GM12892 (cell line): ENCODE measurements at regions not wholly inside any gene's neighbourhood (a gene's known extent, or its start where the extent isn't known, plus 50 kb on each side); places are given as distances from the start of the nearest gene placed in this dataset.

Experiments used
- DNase-seq: peaks from one replicate; pipeline ENCODE4 v3.0.0; 2011; ENCODE audit not compliant: insufficient read length
- FAIRE-seq: peaks from 2 replicates; lab custom pipeline; 2011; peaks lifted over from hg19 to GRCh38; lab: Jason Lieb, UNC
- POLR2A ChIP-seq: IDR thresholded peaks from 2 replicates; pipeline ENCODE4 v1.6.1; 2011; ENCODE audit warnings: low read depth, low read length, control low read depth
- POLR2AphosphoS5 ChIP-seq: IDR thresholded peaks from 2 replicates; pipeline ENCODE4 v1.6.1; 2011; ENCODE audit warnings: low read depth, low read length, control low read depth
- TAF1 ChIP-seq: IDR thresholded peaks from 2 replicates; pipeline ENCODE4 v1.6.1; 2011; ENCODE audit warnings: low read depth, mild to moderate bottlenecking, control low read depth, low read length, borderline replicate concordance

GRCh38 chr3:11720917-11721411 is 77.2 kb upstream of the VGLL4 start:
- FAIRE-seq = no peak
- TF ChIP-seq TAF1 = no peak
- TF ChIP-seq POLR2A = no peak
- no peak for TF ChIP-seq POLR2AphosphoS5
- DNase-seq = no peak

- no peak for TF ChIP-seq POLR2AphosphoS5
- TF ChIP-seq TAF1 = no peak
- no peak for TF ChIP-seq POLR2A
- FAIRE-seq (no peak), DNase-seq (peak; percentile 26)
These were observed 76.7 kb upstream of the VGLL4 start for GRCh38 chr3:11720304-11720898.

GRCh38 chr3:11719406-11720303 is 75.9 kb upstream of the VGLL4 start:
- DNase-seq = peak; percentile 75
- peak; percentile 71 for FAIRE-seq
- no peak for TF ChIP-seq TAF1
- no peak for TF ChIP-seq POLR2AphosphoS5
- TF ChIP-seq POLR2A = no peak

GRCh38 chr3:11718637-11719405 is 75.1 kb upstream of the VGLL4 start:
- FAIRE-seq (peak; percentile 27), DNase-seq (peak; percentile 28)
- no peak for TF ChIP-seq POLR2AphosphoS5
- no peak; the same call in 1 of the 2 replicates for TF ChIP-seq POLR2A
- TF ChIP-seq TAF1 = no peak

GRCh38 chr3:11717768-11718636 is 74.3 kb upstream of the VGLL4 start:
- FAIRE-seq (peak; percentile 65), DNase-seq (no peak)
- TF ChIP-seq TAF1 = no peak
- no peak for TF ChIP-seq POLR2A
- no peak for TF ChIP-seq POLR2AphosphoS5

- no peak for DNase-seq
- no peak for FAIRE-seq
- TF ChIP-seq POLR2A (no peak), POLR2AphosphoS5 (no peak), TAF1 (no peak)
These were observed 73.6 kb upstream of the VGLL4 start for GRCh38 chr3:11717301-11717700.

GRCh38 chr3:11716573-11717290 is 73.0 kb upstream of the VGLL4 start:
- DNase-seq (no peak), FAIRE-seq (no peak)
- TF ChIP-seq POLR2A (no peak), POLR2AphosphoS5 (no peak), TAF1 (no peak)

GRCh38 chr3:11713171-11713570 is 69.5 kb upstream of the VGLL4 start:
- FAIRE-seq = no peak
- TF ChIP-seq POLR2AphosphoS5 (no peak), POLR2A (no peak), TAF1 (no peak)

GRCh38 chr3:11712646-11713045 is 68.9 kb upstream of the VGLL4 start:
- no peak for TF ChIP-seq POLR2A
- TF ChIP-seq POLR2AphosphoS5 = no peak
- TF ChIP-seq TAF1 = no peak
- FAIRE-seq (no peak), DNase-seq (no peak)

More at GRCh38 chr3:11713171-11713570, 69.5 kb upstream of the VGLL4 start:
- no peak for DNase-seq

- DNase-seq = no peak
- TF ChIP-seq POLR2A (no peak), POLR2AphosphoS5 (no peak), TAF1 (no peak)
- FAIRE-seq = no peak
These were observed 68.2 kb upstream of the VGLL4 start for GRCh38 chr3:11711876-11712275.
